ENCODE measurements at regions not wholly inside any gene's neighbourhood (a gene's known extent, or its start where the extent isn't known, plus 50 kb on each side); places are given as distances from the start of the nearest gene placed in this dataset.

GRCh38 chr12:91958816-91959215 is 186.8 kb downstream of the BTG1 start:
- H3K4me2 ChIP-seq (ENCODE audit: low read length), result no peak overlapping the region
- H3K27me3 ChIP-seq (ENCODE audit: insufficient read depth, low read length), result no peaks in the 10 kb centered on the region
- H3K79me2 ChIP-seq (ENCODE audit: insufficient read depth, low read length), result no peaks in the 10 kb centered on the region
- H3K4me1 ChIP-seq (ENCODE audit: insufficient read depth, low read length, severe bottlenecking), result no peaks in the 10 kb centered on the region
- H3K9me3 ChIP-seq (ENCODE audit: low read length), result no peaks in the 10 kb centered on the region
- H3K27ac ChIP-seq (ENCODE audit: low read depth, low read length, poor library complexity, severe bottlenecking), result no peak overlapping the region
- H2AFZ ChIP-seq (ENCODE audit: low read length), result no peak overlapping the region
- TF ChIP-seq, protein P1, sequence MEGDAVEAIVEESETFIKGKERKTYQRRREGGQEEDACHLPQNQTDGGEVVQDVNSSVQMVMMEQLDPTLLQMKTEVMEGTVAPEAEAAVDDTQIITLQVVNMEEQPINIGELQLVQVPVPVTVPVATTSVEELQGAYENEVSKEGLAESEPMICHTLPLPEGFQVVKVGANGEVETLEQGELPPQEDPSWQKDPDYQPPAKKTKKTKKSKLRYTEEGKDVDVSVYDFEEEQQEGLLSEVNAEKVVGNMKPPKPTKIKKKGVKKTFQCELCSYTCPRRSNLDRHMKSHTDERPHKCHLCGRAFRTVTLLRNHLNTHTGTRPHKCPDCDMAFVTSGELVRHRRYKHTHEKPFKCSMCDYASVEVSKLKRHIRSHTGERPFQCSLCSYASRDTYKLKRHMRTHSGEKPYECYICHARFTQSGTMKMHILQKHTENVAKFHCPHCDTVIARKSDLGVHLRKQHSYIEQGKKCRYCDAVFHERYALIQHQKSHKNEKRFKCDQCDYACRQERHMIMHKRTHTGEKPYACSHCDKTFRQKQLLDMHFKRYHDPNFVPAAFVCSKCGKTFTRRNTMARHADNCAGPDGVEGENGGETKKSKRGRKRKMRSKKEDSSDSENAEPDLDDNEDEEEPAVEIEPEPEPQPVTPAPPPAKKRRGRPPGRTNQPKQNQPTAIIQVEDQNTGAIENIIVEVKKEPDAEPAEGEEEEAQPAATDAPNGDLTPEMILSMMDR (IDR thresholded peaks at IDR 0.05; ENCODE audit: low read length), result no peak
- no peak for TF ChIP-seq EZH2 (IDR thresholded peaks at IDR 0.05; ENCODE audit: borderline replicate concordance, low read length)
- no peak overlapping the region for H3K9ac ChIP-seq (ENCODE audit: low read length)
- H3K36me3 ChIP-seq (ENCODE audit: insufficient read depth, low read length), result no peaks in the 10 kb centered on the region
- H3K4me3 ChIP-seq (ENCODE audit: low read depth, low read length, poor library complexity, severe bottlenecking), result no peak overlapping the region
- H3F3A ChIP-seq (ENCODE audit: insufficient read depth, low read length), result no peaks in the 10 kb centered on the region
- no peaks in the 10 kb centered on the region for H3K9me2 ChIP-seq (ENCODE audit: low read depth, low read length)
- H4K20me1 ChIP-seq (ENCODE audit: insufficient read depth, low read length), result no peaks in the 10 kb centered on the region

DNA sequence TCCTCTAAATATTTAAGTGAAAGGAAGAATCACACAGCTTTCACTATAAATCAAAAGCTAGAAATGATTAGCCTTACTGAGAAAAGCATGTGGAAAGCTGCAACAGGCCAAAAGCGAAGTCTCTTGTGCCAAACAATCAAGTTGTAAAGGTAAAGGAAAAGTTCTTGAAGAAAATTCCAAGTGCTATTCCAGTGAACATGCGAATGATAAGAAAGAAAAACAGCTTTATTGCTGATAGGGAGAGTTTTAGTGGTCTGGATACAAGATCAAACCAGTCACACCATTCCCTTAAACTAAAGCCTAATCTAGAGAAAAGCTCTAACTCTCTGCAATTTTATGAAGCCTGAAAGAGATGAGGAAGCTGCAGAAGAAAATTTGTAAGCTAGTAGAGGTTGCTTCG is 190.9 kb downstream of the BTG1 start:
- no peaks in the 10 kb centered on the region for H3K4me1 ChIP-seq (ENCODE audit: insufficient read depth, low read length, severe bottlenecking)
- H3K4me3 ChIP-seq (ENCODE audit: low read depth, low read length, poor library complexity, severe bottlenecking), result no peak overlapping the region
- no peak overlapping the region for H2AFZ ChIP-seq (ENCODE audit: low read length)
- no peaks in the 10 kb centered on the region for H3K27me3 ChIP-seq (ENCODE audit: insufficient read depth, low read length)
- no peaks in the 10 kb centered on the region for H3K36me3 ChIP-seq (ENCODE audit: insufficient read depth, low read length)
- TF ChIP-seq, protein P1 (IDR thresholded peaks at IDR 0.05; ENCODE audit: low read length), result no peak
- no peak for TF ChIP-seq EZH2 (IDR thresholded peaks at IDR 0.05; ENCODE audit: borderline replicate concordance, low read length)
- no peak overlapping the region for H3K9ac ChIP-seq (ENCODE audit: low read length)
- no peak overlapping the region for H3K4me2 ChIP-seq (ENCODE audit: low read length)
- H3K27ac ChIP-seq (ENCODE audit: low read depth, low read length, poor library complexity, severe bottlenecking), result no peak overlapping the region
- no peaks in the 10 kb centered on the region for H3K79me2 ChIP-seq (ENCODE audit: insufficient read depth, low read length)
- no peaks in the 10 kb centered on the region for H3K9me2 ChIP-seq (ENCODE audit: low read depth, low read length)
- no peaks in the 10 kb centered on the region for H4K20me1 ChIP-seq (ENCODE audit: insufficient read depth, low read length)
- H3F3A ChIP-seq (ENCODE audit: insufficient read depth, low read length), result no peaks in the 10 kb centered on the region
- H3K9me3 ChIP-seq (ENCODE audit: low read length), result no peaks in the 10 kb centered on the region

GRCh38 chr12:91954326-91954725 is 191.3 kb downstream of the BTG1 start:
- Histone ChIP-seq H3K9me2 (ENCODE audit: low read depth, low read length) (no peaks in the 10 kb centered on the region), H3K4me1 (ENCODE audit: insufficient read depth, low read length, severe bottlenecking) (no peaks in the 10 kb centered on the region), H3K4me3 (ENCODE audit: low read depth, low read length, poor library complexity, severe bottlenecking) (no peak overlapping the region), H3K9me3 (ENCODE audit: low read length) (no peaks in the 10 kb centered on the region), H3K79me2 (ENCODE audit: insufficient read depth, low read length) (no peaks in the 10 kb centered on the region), H3K27ac (ENCODE audit: low read depth, low read length, poor library complexity, severe bottlenecking) (no peak overlapping the region), H2AFZ (ENCODE audit: low read length) (no peak overlapping the region), H3K9ac (ENCODE audit: low read length) (no peak overlapping the region), H3K4me2 (ENCODE audit: low read length) (no peak overlapping the region), H4K20me1 (ENCODE audit: insufficient read depth, low read length) (no peaks in the 10 kb centered on the region), H3K36me3 (ENCODE audit: insufficient read depth, low read length) (no peaks in the 10 kb centered on the region), H3K27me3 (ENCODE audit: insufficient read depth, low read length) (no peaks in the 10 kb centered on the region), H3F3A (ENCODE audit: insufficient read depth, low read length) (no peaks in the 10 kb centered on the region)
- TF ChIP-seq EZH2 (IDR thresholded peaks at IDR 0.05; ENCODE audit: borderline replicate concordance, low read length), result no peak
- TF ChIP-seq, protein P1 (IDR thresholded peaks at IDR 0.05; ENCODE audit: low read length), result no peak
